Fibroblast of pulmonary artery (primary cell): ENCODE measurements at regions not wholly inside any gene's neighbourhood (a gene's known extent, or its start where the extent isn't known, plus 50 kb on each side); places are given as distances from the start of the nearest gene placed in this dataset.

ENCODE experiments used
- DNase-seq: peaks from one replicate; pipeline ENCODE4 v3.0.0-alpha.2; 2010; ENCODE audit warnings: low read depth
- H3K4me3 ChIP-seq: replicated peaks from 2 replicates; pipeline ENCODE4 v1.5.1; 2011; ENCODE audit warnings: low read depth, mild to moderate bottlenecking, control low read depth, low read length, moderate library complexity
- TF ChIP-seq, protein P1 (sequence below): IDR thresholded peaks from 2 replicates; pipeline ENCODE4 v1.5.1; 2011; ENCODE audit warnings: mild to moderate bottlenecking, control low read depth, low read length, inconsistent platforms; ENCODE audit errors: missing control alignments

DNA sequence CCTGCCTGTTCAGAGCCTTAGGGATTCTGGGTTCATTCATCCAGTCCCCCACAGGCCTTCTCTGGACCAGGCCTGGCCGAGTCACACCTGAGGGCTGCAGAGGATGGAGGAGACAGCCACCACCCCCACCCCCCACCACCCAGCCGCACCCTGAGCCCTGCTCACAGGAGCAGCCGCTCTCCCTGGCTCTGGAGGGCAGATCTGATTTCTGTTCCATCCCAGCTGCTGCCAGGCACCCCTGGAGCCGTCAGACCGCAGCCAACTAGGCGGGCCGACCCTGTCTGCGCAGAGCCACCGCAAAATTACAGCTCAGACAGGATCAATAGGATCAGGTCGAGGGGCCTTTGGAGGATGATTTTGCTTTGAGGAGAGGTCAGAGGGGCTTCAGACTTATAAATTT lies 154.6 kb upstream of the MYL2 start:
- TF ChIP-seq, protein P1, sequence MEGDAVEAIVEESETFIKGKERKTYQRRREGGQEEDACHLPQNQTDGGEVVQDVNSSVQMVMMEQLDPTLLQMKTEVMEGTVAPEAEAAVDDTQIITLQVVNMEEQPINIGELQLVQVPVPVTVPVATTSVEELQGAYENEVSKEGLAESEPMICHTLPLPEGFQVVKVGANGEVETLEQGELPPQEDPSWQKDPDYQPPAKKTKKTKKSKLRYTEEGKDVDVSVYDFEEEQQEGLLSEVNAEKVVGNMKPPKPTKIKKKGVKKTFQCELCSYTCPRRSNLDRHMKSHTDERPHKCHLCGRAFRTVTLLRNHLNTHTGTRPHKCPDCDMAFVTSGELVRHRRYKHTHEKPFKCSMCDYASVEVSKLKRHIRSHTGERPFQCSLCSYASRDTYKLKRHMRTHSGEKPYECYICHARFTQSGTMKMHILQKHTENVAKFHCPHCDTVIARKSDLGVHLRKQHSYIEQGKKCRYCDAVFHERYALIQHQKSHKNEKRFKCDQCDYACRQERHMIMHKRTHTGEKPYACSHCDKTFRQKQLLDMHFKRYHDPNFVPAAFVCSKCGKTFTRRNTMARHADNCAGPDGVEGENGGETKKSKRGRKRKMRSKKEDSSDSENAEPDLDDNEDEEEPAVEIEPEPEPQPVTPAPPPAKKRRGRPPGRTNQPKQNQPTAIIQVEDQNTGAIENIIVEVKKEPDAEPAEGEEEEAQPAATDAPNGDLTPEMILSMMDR, result no peak

GRCh38 chr12:111074559-111074958 lies 154.2 kb upstream of the MYL2 start:
- no peak for DNase-seq
- TF ChIP-seq, protein P1, result no peak
- no peak overlapping the region for H3K4me3 ChIP-seq

More for the DNA sequence above, 154.6 kb upstream of the MYL2 start:
- no peak for DNase-seq
- no peak overlapping the region for H3K4me3 ChIP-seq

GRCh38 chr12:111073370-111073769 lies 153.0 kb upstream of the MYL2 start:
- DNase-seq, result no peak
- no peak overlapping the region for H3K4me3 ChIP-seq
- TF ChIP-seq, protein P1, result no peak

- no peak for DNase-seq
- TF ChIP-seq, protein P1, result no peak
- no peak overlapping the region for H3K4me3 ChIP-seq
Measured at GRCh38 chr12:111072299-111072698, 151.9 kb upstream of the MYL2 start.

DNA sequence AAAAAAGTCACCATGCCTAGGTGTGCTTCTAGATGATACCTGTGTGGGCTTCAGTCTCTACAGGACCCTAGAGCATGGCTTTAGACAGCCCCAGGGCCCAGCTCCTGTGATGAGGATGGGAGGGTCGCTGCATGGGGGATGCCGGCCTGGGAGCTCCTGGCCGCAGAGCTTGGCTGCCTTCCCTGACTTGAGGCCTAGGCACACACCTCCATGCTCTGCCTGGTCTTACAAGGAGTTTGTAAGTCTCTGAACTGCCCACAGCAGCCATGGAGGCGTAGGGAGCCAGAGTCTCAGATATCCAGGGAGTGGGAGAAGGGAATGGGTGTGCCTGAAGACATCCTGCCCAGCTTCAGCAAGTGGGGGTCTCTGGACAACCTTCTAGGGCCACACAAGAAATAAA lies 149.5 kb upstream of the MYL2 start:
- TF ChIP-seq, protein P1, result no peak
- no peak overlapping the region for H3K4me3 ChIP-seq
- DNase-seq, result no peak

- TF ChIP-seq, protein P1, result no peak
- H3K4me3 ChIP-seq, result no peak overlapping the region
- no peak for DNase-seq
Measured at GRCh38 chr12:111068290-111068689, 147.9 kb upstream of the MYL2 start.

- DNase-seq, result no peak
Measured at GRCh38 chr12:111067498-111067897, 147.1 kb upstream of the MYL2 start.

More at GRCh38 chr12:111067498-111067897, 147.1 kb upstream of the MYL2 start:
- H3K4me3 ChIP-seq, result no peak overlapping the region
- TF ChIP-seq, protein P1, result no peak
